Hematopoietic multipotent progenitor cell treated with erythropoietin and hydrocortisone succinate and interleukin-3 and kit ligand, for 15 days (in vitro differentiated cells): ENCODE measurements at regions not wholly inside any gene's neighbourhood (a gene's known extent, or its start where the extent isn't known, plus 50 kb on each side); places are given as distances from the start of the nearest gene placed in this dataset.
"Not testable (repeated sequence)": the region's sequence is repeated elsewhere in the genome, so short reads cannot be mapped to it uniquely, and the experiment has no call there.

ENCODE experiments used
- DNase-seq: peaks from one replicate; pipeline ENCODE4 v3.0.0-alpha.2; 2015; ENCODE audit warnings: low spot score

DNA sequence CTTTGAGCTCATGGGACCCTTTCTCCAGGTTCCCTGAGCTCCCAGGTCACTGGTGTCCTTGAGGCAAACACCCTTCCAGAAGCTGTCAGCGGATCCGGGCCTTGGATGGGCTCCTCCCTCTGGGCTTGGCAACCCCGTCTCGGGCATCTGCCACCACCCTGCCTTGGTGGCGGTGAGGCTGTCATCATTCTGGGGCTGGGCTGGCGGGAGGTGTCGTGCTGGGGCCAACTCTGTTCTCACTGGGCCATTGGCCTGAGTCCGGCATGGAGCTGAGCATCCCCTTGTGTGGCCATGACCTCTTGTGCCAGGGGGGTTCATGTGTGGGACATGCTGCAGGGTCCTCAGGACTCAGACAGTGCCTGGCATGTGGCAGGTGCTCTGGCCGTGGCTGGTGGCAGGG is 197.6 kb downstream of the LAT start:
- DNase-seq, result no peak

DNA sequence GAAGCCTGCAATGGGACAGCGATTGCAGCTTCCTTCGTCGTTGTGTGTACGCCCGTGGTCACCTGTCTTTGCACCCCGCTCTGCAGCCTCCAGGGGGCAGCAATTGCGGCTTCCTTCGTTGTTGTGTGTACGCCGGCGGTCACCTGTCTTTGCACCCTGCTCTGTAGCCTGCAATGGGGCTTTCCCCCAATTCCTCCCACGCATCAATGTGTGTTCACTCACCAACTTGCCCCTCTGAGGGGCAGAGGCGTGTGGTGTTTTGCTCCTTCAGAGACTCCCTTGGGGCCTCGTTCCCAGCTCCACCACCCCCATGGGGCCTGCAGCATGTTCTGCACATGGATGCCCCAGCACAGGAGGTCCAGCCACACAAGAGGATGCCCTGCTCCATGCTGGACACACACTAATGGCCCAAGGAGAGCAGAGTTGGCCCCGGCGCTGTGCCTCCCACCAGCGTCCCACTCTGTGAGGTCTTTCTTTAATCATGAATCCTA is 197.1 kb downstream of the LAT start:
- DNase-seq, result not testable (repeated sequence)

DNA sequence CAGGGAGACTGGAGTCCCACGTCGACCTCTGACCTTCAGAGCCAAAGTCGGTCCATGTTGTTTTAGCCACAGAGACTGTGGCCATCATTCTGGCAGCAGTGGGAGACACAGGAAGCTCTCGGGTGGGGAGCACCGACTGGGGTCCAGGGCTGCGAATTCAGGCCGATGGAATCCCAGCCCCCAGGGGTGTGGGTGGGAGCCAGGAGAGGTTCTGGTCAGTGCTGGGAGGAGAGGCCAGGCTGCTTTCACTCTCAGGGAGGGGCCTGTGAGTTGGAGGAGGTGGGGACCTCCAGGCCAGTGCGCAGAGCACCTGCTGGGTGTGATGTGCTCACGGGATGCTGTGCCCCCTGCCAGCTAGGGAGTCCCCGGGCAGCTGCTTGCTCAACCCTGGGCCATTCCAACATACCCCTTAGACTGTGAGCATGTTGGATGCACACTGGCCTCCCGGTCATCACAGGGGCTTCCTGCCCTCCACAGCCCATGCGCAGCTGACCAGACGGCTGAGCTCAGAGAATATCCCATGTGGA is 196.5 kb downstream of the LAT start:
- DNase-seq, result not testable (repeated sequence)

DNA sequence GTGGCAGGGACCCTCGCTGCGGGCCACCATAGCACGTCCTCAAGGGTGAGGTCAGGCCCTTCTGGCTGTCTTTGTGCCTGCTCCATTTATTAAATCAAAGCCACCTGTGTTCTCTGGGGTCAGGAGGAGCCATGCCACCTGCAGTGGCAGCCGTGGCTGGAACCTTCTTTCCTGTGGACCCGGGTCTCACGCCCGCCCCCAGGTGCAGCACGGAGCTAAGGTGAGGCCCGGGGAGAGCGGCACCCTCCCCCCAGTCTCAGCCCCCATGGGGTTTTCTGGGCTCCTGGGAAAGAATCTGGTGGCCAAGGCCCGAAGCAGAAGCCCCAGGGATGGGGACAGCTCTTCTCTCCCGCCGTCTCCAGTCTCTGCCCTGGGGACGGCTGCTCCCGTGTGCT is 195.4 kb downstream of the LAT start:
- not testable (repeated sequence) for DNase-seq

DNA sequence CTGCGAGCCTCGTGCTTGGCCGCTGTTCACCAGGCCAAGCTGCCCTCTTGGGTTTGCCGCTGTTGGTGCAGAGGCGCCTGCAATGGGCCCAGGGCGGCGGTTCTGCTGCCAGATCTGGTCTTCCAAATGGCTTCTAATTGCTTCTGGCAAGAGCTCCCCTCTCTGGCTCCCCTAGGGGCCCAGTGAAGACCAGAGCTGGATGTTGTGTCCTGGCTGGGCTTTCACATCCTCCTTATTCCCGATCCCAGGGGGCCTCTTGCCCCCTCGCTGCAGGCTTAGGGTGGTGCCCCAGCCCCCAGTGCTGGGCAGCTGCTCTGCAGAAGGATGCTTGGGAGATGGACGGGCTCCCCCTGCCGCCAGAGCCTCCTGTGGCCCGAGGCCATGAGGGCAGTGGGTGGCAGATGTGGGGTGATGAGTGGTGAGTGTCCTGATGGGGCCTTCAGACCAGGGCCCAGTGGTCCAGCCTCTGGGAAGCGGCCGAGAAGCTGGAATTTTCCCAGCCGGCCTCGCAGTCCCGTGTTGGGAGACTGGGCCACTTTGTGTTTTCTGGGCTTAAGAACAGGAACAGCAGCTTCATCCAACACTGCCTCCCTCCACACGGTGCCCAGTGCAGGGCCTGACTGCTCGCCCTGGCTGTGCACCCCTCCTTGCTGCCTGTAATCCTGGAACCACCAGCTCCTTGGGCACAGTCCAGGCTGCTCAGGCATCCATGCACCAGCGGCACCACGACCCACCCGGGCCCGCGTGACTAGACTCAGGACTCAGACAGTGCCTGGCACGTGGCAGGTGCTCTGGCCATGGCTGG is 194.8 kb downstream of the LAT start:
- not testable (repeated sequence) for DNase-seq

DNA sequence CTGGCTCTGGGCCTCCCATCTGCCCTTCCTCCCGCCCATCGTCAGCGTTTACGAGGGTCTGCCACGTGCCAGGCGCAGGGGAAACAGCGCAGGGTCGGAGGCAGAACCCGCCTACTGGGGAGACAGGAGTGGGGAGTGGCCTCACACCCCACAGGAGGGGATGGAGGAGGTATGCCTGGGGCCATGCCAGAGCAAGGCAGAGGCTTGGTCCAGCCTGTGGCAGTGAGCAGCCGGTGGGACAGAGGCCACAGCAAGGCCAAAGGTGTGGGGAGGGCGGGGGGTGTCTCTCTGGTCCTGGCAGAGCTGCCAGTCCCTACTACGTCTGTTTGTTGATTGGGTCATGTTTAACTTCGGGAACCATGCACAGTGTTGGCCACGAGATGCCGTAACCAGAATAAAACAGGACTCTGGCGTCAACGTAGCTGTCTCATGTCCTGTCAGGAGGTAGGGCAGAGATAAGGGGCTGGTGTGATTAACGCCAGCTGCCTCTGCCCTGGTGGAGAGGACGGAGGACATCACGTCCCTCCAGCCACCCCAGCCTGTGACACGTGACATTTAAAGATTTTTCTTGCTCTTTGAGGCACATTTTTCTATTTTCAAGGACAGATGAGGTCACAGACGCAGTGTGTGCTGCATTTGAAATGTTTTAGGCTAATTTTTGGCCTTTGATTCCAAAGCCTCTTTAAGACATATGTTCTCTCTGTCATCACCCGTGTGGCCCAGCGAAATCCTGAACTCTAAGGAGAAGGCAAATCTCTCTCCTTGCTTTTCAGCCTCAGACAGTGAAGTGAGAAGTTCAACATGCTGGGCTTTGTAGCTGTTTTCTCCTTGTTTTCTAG is 193.3 kb downstream of the LAT start:
- peak; percentile 20 for DNase-seq

DNA sequence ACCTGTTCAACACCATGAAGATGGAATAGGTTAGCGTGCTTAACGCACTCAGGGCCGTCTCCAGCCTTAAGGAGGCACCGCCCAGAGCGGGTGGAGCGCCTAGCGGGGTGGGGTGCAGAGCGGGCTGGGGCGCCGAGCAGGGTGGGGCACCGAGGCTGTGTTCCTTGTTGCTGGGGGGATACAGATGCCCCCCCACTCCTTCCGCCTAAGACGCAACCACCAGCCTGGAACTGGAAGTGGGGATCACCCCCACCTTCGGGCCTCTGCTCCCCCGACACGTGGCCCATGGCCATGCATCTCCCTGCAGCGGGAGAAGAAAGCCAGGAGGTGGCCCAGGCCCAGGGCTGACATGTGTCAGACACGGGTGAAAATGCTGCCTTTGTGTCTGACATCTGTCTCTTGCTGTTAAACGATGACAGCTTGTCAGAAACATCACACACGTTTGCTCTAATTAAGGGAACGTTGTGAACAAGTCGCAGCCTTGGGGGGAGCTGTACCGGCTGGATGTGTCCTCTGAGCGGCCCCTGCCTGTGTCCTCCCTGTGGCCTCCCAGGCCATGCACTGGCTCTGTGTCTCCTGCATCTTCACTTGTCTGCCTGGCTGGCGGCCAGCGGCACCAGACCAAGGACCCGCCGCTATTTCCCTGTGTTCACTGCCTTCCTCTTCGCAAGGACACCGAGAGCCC is 192.5 kb downstream of the LAT start:
- DNase-seq, result not testable (repeated sequence)

DNA sequence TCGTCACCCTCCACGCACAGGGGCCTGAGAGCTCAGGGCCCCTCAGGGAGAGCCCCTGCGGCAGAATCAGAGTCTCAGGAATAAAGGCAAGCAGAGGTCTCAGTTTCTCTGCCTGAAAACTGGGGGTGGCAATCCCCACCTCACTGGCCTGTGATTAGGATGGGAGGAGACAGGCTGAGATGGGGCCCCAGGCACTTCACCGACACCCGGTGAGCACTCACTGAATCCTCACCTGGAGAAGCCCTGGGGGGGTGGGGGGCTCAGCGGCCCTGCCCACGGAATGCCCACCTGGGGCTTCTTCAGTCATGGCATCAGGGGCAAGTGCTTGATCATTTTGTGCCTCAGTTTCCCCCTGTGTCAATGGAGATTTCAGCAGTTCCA is 192.0 kb downstream of the LAT start:
- DNase-seq, result not testable (repeated sequence)

DNA sequence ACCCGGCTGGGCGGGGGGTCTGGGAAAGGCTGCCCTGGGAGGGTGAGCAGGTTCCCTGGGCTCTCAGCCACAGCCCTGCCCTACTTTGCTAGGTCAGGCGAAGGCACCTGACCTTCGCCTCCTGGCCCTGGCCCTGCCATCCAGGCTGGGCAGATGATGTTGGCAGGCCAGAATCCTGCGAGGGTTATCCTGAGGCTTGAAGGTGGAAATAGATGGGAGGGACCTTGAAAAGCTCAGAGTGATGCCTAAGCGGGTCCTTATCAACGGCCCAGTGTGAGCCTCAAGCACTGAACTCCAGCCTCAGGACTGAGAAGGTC is 191.3 kb downstream of the LAT start:
- not testable (repeated sequence) for DNase-seq

DNA sequence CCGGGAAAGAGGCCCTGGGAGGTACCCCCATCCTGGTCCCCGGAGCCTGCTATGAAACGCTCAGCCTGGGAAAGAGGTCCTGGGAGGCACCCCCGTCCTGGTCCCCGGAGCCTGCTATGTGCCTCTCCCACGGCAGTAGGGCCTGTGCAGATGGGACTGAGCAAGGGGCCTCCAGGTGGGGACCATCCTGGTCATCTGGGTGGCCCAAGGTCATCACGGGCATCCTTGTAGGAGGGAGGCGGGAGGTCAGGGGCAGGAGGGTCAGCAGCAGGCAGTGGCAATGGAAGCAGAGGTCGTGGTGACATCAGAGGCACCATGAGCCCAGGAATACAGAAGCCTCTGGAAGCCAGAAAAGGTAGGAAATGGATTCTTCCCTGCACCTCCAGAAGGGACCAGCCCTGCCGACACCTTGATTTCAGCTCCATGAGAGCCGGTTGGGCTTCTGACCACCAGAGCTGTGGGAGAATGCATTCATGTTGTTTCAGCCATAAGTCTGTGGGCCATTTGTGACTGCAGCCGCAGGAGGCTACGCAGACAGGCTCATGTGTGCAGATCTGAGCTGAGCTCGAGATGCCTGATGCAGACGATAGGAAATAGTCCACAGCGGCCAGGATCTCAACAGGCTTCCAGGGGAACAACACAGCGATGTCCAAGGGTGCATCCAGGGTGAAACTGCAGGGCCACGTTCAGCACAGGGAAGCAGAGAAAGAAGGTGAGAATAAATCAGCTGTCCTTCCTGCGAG is 190.7 kb downstream of the LAT start:
- not testable (repeated sequence) for DNase-seq

DNA sequence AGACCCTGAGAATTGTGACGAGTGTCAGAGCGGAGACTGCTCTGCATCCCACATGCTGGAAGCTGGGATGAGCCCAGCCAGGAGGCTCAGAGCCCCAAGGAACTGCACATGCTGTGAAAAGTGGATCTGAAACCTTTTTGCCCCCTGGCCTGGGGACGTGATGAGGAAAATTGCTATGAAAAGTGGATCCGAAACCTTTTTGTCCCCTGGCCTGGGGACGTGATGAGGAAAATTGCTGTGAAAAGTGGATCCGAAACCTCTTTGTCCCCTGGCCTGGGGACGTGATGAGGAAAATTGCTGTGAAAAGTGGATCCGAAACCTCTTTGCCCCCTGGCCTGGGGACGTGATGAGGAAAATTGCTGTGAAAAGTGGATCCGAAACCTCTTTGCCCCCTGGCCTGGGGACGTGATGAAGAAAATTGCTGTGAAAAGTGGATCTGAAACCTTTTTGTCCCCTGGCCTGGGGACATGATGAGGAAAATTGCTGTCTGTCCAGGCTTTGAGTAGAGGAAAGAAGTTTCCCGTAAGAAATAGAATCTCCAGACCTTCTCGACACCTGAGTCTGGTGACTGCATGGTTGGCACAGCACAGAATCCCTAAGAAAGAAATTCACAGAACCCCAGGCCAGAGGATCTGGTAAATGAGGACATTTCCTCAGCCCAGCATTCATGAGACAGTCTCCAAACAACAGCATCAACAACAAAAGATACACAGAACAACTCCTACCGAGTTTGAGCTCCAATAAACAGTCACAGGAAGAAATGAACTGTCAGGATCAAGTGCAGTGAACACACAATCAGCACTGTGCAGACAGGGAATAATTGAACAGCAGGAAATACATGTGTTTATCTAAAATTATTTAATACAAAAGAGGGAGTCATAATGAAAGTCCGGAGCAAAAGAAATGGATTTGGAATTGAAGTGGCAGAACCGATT is 188.8 kb downstream of the LAT start:
- not testable (repeated sequence) for DNase-seq

DNA sequence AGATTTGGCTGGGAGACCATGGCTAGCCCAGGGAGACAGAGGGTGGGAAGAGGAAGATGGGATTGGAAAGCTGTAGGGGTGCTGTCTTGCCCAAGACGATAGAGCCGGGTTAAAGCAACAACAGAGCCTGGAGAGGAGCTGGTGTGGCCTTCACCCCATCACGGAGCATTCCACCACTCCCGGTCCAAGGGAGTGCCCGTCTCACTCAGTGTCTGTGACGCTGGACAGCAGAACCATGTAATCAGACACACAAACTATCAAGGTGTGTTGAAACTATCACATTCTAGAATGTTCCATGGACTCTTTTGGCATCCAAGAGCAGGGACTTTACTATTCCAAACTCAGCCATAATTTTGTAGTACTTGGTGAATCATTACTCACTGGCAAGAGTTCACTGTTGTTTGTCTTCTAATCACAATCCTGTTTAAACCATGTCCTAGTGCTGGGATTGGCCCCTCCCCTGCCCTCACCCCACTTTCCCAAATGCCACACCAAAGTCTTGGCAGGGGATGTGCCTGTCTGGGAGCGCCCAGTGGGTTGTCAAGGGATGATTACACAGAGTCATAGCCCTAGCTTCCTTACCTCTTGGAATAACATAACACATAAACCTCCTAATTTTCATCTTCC is 187.4 kb downstream of the LAT start:
- not testable (repeated sequence) for DNase-seq

DNA sequence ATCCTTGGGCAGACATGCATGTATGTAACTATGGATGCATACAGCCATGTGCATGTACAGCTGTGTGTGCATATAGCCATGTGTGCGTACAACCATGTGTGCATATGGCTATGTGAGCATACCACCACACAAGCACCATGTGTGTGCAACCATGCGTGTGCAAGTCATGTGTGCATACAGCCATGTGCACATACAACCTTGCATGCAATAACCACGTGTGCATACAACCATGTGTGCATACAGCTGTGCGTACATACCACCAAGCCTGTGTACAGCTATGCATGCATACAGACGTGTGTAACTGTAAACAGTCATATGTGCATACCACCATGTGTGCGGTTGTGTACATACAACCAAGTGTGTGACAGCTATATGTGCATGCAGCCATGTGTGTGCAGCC is 186.4 kb downstream of the LAT start:
- not testable (repeated sequence) for DNase-seq

DNA sequence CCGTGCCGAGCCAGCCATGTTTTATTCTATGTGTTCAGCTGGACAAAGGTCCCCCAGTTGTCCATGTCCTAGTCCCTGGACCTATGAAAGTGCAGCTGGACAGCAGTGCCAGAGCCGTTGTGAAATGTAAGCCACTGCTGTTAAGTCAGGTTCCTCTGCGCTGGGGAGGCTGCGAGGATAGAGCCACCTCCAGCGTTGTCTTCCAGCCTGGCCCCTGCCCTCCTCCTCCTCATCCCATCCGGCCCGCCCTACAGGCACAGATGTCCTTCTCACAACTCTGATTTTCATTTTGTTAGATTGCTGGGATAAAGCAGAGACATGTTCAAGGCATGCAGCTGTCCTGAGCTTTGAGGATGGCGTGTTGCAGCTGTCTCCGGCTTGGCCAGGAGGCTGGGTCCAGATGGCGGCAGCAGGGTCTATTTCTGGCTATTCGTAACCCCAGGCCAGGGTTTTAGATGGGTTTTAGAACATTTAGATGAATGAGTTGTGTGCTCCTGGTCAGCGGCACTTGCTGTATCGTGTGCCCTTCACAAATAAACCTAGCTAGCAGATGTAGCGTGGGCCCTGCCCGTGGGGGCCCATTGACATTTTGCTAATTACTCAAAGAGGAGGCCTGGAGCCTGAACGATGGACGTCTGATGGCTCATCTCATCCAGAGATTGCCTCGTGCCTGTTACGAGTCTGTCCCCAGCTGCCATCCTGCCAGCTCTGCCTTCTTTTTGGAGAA is 185.7 kb downstream of the LAT start:
- DNase-seq, result not testable (repeated sequence)

DNA sequence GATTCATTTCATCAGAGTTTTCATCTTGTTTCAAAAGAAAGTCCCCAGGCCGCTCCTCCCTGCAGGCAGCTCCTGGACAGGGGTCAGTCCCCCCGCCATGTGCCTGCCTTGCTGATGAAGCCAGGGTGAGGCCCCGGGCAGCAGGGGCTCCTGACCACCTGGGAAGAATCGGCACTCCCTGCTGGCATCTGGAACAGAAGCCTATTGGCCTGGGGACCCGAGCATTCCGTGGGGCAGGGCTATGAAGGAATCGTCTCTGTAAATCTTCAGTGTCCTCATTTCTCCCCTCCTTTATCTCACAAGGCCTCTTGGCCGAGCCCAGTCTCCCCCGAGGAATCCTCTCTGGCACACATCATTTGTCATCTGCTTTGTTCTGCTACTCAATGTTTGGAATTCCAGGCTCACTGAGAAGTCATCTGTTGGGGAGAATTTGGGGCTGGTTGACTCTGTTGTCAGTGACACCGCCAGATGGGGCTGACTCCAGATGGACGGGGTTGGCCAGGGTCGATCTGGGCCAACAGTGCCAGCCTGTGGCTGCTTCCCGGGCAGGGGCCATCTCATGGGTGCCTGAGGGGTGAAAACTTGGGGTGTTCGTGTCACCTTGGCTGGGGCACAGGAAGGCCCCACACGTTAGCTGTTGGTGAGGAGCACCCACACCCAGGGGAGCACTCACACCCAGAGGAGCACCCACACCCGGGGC is 184.6 kb downstream of the LAT start:
- not testable (repeated sequence) for DNase-seq

DNA sequence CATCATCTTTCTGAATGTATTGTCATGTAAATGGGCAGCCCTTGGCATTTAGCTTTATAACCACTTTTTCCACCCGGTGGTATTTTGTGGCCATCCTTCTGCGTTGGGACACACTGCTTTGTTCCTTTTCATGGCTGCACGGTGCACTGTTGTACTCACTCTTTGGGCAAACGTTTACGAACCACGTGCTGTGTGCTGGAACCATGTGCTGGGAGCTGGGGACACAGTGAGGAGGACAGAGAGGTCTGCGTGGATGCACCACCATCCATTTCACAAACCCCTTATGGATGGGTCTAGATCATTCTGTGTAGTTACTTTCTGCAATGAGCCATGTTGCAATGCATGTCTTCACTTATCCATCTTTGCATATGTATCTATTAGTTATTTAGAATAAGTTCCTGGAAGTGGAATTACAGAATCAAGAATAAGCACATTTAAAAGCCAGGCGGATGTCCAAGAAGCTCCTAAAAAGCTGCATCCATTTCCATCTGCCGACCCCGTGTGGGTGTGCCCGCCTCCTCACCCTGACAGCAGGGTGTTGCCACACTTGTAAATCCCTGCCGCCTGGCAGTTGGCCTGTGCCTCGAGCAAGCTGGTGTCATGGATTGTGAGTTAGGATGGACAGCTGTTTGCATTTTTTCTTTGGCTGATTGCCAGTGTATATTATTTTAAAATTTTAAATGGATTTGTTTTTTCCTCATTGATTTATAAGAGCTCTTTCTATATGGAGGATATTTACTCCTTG is 183.8 kb downstream of the LAT start:
- DNase-seq, result not testable (repeated sequence)

DNA sequence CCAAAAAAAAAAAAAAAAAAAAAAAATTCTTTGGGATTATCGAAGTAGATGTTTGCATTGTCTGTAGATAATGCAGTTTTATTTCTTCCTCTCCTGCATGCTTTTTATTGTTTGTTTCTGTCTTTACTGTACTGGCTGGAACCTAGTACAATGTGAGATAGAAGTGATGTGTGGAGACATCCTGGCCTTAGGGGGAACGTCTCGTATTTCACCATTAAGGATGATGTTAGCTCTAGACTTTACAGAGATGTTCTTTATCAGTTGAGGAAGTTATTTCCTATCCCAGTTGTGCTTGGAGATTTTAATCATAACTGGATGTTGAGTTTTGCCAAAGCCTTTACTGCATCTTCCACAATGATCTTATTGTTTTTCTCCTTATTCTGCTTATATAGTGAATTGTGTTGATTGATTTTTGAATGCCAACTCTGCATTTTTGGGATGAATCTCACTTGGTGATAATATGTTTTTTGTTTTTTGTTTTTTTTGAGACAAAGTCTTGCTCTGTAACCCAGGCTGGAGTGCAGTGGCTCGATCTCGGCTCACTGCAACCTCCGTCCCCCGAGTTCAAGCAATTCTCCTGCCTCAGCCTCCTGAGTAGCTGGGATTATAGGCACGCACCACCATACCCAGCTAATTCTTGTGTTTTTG is 179.7 kb downstream of the LAT start:
- not testable (repeated sequence) for DNase-seq
